ENCODE measurements at regions not wholly inside any gene's neighbourhood (a gene's known extent, or its start where the extent isn't known, plus 50 kb on each side); places are given as distances from the start of the nearest gene placed in this dataset.

DNA sequence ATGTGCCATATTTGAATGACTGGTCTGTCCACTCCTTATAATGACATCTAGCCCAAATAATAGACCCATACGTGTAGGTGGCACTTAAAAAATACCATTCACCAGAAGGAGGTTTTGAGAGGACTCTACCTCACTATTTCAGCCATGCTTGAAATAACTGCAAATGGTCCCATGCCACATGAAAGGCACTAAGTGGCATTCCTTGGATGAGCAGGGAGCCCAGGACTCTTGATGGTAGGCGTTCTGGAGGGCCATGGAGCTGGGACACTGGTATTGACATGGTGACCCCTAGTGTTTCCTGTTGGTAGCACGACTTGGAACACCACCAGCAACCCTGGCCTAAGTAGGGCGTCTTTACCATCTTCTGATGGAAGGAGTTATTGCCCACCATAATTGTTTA lies 148.7 kb upstream of the ZFHX3 start:
- intact Hi-C loops (cut with DNase I) = loop anchor here (10.0 kb wide), 1 partner anchor 362 kb away; no protein-coding TSS in a partner anchor
- peak; percentile 34 to 89 (median 68) for DNase-seq

DNA sequence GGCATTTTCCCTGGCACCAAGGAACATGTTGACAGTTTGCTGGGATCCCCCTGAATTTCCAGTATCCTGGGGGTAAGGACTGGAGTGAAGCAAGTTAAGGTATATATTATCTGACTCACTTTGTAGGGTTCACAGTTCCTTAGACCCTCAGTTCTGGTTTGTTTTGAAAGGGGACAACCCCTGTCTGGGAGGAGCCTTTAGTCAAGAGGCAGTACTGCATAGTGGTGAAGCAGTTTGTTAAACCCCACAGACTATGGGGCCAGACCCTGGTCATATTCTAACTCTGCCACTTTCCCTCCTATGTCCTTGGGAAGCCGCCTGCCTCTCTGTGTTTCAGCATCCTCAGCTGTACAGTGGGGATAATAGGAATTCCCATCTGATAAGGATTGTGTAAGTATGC lies 145.5 kb upstream of the ZFHX3 start:
- no peak for DNase-seq
- intact Hi-C loops (cut with DNase I) = loop anchor here (10.0 kb wide), 1 partner anchor 359 kb away; no protein-coding TSS in a partner anchor

DNA sequence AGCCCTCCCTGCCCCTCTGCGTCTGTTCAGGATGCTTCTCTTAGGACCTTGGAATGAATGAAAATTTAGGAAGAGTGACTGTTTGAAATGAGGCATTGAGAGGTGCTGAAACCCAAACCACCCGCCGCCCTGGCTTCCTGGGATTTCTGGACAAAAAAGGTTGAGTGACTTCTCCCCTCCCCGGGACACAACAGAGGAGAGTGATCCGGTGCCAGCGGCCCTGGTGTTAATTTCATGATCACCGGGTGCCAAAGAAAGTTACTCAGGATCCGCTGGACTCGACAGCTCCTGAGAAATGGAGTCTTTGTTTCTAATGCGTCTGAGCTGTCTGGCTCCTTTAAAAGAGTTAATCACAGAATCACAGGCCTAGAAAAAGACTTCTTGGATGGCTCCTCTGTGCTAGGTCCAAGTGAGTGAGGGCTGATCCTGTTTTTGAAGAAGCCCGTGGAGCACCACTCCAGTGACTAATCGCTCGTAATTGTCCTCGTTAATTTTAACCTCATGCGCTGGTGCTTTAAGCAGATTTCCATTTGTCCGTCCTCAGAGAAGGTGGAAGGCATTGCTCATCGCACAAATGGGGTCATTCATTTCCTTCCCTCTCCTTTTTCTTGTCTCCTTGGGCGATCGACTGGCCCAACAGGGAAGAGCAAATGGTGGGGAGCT lies 144.4 kb upstream of the ZFHX3 start:
- peak in 9 of 42 donors; percentile 11 to 72 (median 34) for DNase-seq
- intact Hi-C loops (cut with DNase I) = loop anchor here (10.0 kb wide), 1 partner anchor 358 kb away; no protein-coding TSS in a partner anchor

DNA sequence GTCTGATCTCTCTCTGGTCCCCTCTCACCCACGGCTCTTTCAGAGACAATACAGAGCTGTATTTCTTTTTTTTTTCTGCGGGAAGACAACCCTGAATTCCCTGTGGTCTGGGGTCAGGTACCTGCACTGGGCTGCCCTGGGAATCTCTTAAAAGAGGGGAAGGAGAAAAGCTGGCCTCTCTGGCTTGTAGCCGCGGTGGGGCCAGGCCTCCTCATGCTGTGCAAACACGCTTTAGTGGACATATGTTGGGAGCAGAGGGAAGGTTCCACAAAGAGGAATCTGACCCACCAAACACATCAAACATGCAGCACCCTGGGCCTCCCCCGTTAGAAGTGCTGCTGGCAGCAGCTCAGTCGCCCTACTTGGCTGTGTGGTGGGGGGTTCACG lies 143.7 kb upstream of the ZFHX3 start:
- intact Hi-C loops (cut with DNase I) = loop anchor here (10.0 kb wide), 1 partner anchor 357 kb away; no protein-coding TSS in a partner anchor
- no peak for DNase-seq

DNA sequence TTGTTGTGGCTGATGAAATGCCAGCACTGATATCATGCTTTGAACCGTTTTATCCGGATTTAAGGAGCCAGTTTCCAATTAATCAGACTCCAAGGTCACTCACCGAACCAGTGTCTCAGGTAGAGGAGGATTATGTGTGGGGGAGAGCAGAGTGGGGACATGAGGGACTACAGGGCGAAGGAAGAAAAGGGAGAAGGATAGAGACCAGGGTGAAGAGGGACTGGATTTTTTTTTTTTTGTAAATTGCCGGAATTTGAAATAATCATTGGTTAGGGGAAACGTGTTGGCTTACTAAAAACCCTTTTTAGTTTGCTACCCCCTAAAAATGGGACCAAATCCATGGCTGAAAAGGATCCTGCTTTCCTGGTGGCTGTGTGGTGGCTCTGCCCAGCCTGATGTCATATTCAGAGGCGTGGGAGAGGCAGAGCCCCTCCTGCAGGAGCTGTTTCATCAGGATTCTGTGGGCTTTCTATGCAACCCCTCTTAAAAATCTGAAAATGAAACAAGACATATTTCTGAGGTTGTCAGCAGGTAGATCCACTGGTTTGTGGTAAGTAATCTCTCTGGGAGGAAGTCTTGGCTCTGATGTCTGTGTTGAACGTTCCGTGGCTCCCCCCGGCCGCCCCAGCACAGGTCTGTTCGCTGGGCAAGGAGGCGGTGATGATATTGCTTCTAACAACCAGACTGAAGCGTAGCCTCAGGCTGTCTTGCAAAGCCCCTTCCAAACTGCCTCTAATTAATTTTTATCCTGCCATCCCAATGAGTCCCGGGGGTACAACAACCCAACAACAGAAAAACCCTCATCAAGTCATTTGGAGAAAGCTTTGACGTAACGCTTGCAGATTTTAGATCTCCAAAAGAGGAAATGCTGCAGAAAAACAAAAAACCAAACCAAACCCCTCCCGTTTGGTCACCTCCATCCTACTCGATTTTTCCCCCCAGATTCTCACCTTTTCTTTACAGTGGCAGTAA lies 143.0 kb upstream of the ZFHX3 start:
- DNase-seq = no peak
- intact Hi-C loops (cut with DNase I) = loop anchor here (10.0 kb wide), 1 partner anchor 356 kb away; no protein-coding TSS in a partner anchor

DNA sequence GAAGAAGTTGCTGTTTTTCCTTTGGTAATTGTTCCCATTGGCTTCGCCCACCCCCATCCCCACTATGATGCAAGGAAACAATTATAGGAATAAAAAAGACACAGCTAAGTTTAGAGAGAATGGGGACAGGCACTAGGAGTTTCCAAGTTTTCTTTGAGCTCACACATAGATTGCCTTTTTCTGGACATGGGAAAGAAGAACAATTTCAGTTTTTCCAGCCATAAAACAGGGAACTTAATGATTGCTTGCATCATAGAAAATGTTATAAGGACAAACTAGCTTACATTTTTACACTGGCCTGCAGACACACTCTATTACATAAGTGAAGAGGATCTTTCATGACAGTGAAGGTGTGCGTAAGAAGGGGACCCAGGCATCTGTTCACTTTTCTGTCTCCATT lies 142.3 kb upstream of the ZFHX3 start:
- intact Hi-C loops (cut with DNase I) = loop anchor here (10.0 kb wide), 1 partner anchor 355 kb away; no protein-coding TSS in a partner anchor
- no peak for DNase-seq

DNA sequence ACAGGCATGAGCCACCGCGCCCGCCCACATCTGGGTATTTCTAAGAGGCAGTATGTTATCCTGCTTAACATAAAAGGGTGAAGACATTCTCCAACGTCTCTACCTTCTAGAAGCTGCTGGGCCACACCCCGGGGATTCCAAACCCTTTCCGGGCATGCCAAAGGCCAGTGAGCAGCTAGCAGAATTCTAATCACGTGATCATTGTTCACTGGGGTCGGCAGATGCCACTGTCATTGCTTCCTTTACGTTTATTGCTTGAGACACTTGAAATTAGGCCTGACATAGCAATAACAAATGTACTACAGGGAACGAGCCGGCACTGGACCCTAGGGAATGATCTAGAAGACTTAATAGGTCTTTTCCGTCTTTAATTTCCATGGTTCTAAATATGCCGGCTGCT lies 141.2 kb upstream of the ZFHX3 start:
- DNase-seq = no peak
- intact Hi-C loops (cut with DNase I) = no loop called here

DNA sequence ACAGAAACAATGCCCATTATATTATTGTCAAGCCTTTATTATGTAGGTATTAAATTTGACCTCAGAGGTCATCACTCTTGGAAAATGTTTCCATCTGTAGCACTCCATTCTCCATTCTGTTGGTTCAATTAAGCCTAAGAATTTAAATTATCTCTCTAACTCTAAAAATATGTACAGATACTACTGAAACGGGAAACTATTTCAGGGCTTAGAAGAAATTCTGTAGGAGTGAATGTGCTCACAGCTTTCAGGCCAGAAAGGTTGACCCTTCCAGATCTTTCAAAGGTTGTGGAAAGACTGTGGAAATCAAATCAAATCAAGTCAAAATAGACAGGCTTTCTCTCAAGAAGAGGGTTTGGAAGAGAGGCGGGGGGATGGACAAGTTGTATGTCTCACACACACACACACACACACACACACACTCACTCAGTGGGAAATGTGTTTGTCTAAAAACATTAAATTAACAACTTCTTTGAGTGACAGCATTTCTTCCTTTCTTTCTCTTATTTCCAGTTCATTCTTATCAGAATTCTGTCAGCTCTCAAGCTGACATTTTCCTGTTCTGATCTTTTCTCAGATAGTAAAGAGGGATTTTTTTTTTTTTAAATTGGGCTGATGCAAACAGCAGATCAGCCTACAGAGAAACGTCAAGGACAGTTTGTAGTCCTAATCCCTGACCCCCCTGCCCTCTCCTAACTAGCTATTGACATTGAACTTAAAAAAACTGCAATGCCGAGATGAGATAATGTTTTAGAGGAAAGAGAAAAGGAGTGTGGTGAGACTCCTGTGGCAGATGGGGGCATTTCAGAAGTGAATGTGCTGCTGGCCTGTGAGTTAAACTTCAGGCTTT lies 139.0 kb upstream of the ZFHX3 start:
- no peak for DNase-seq
- intact Hi-C loops (cut with DNase I) = no loop called here

DNA sequence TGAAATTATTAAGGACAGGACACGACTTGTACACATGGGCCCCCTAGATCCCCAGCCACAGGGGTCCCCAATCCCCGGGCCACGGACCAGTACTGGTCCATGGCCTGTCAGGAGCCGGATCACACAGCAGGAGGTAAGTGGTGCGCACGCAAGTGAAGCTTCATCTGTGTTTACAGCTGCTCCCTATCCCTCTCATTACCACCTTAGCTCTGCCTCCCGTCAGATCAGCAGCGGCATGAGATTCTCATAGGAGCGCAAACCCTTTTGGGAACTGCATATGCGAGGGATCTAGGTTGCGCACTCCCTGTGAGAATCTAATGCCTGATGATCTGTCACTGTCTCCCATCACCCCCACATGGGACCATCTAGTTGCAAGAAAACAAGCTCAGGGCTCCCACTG lies 137.8 kb upstream of the ZFHX3 start:
- intact Hi-C loops (cut with DNase I) = no loop called here
- DNase-seq = no peak

DNA sequence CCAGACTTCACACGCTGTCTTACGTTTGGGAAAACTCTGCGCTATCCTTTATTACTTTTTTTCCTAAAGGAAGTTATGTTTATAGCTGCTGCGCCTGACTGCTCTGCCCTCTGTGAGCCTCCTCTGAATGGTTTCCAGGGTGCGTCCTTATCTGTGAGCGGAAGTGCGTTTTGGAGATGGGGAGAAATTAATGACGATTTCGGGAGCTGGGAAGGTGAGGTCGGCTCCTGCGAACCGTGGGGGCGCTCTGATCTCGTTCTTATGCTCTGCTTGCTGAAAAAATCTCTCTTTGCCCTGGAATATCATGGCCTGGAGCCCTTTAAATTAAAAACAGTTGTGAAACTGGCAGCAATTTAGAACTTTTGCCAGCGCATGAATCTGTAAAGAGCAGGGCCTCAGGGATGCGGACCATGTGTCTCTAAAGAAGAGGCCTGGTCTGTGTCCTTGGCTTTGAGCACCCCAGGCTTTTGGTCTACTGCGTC lies 135.7 kb upstream of the ZFHX3 start:
- intact Hi-C loops (cut with DNase I) = no loop called here
- DNase-seq = no peak

DNA sequence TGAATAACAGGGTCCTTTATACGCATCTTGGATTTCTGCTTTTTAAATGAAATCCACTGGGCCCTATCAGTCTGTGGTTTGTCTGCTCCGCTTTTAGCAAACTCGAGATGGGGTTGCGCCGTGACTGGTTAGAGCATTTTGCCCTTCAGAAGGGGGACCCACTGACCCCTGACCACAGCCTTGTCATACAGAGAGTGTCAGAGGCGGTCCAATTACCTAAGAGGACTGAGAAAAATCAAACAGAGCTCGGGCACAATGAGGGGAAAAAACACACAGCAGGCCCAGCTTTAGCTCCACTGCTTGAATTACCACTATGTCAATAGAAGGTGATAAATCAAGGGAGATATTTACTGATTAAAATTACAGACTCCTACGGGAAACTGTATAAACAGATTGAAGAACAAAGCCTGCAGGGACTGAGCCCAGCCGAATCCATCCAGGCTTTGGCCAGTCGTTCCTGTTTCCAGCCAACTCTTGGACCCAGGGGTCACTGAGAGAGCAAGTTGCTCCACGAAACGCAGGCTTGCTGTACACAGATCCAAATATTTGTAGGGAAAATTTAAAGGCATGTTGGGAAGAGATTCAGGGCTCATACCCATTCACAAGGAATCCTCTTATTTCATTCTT lies 131.9 kb upstream of the ZFHX3 start:
- intact Hi-C loops (cut with DNase I) = no loop called here
- no peak for DNase-seq

DNA sequence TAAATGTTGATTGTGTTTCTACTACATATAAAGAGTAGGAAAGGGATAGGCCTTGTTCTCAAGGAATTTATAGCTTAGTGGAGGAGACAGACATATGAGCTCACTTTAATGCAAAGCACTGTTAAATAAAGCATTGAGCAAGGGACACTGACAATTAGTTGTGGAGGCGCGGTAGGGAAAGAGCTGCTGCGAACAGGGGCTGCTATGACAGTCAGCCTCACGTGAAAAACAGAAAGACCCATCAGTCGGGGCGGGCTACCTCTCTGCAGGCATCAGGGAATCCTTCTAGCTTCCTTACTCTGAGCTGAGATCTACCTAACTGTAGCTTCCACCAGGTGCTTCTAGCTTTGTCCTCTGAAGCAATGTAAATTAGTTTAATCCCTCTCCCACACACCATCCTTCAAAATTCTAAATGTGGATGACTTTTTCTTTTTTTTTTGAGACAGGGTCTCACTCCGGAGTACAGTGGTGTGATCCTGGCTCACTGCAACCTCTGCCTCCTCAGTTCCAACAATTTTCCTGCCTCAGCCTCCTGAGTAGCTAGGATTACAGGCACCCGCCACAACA lies 129.9 kb upstream of the ZFHX3 start:
- intact Hi-C loops (cut with DNase I) = no loop called here
- no peak for DNase-seq

DNA sequence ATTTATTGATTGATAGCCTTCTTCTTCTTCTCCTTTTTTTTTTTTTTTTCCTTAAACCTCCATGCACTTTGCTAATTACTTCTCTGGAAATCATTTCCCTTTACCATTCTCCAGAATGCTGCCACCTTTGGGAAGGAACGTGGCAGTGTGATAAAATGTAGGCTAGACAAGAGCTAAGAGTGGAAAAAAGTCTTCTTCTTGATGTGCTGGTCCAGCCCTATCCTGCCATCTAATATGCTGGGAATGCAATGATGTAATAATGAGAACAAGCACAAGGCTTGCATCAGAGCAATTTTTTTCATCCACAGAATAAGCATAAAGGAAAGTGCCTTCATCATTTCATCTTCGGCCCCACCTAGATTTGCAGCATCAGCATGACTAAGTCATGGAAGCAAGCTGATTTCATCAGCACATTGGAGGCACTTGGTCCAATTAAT lies 128.7 kb upstream of the ZFHX3 start:
- intact Hi-C loops (cut with DNase I) = no loop called here
- no peak for DNase-seq

DNA sequence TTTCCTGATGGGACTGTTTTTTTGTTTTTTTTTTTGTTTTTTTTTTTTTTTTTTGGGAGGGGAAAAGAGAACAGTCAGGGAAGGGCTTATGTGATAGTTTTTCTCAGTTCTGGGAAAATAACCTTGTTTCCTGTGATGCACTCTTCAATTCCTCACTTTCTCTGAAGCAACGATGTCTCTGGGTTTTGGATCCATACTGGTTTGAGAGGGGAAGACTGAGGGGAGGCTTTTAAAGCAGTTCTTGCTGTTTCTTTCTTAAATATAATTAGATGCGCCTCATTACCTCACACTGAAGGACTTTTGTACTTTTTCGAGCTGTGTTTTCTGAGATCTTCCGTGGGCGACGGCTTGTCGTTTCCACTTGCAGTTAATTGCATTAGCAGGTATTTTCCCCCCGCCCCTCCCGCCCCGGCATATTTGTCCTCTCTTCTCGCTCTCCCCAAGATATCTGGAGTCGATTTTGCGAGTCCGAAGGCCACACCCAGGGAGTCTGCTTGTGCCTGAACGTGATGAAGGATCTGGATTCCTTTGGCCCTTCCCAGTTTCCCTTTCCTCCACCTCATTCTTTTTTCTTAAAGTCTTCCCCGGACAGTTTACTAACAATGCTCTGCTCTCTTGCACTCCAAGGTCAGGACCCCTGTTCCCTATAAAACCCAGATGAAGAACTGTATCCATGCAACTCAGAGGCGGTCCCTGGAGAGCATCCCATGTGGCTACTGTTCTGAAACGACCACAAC lies 125.2 kb upstream of the ZFHX3 start:
- intact Hi-C loops (cut with DNase I) = no loop called here
- DNase-seq = no peak

DNA sequence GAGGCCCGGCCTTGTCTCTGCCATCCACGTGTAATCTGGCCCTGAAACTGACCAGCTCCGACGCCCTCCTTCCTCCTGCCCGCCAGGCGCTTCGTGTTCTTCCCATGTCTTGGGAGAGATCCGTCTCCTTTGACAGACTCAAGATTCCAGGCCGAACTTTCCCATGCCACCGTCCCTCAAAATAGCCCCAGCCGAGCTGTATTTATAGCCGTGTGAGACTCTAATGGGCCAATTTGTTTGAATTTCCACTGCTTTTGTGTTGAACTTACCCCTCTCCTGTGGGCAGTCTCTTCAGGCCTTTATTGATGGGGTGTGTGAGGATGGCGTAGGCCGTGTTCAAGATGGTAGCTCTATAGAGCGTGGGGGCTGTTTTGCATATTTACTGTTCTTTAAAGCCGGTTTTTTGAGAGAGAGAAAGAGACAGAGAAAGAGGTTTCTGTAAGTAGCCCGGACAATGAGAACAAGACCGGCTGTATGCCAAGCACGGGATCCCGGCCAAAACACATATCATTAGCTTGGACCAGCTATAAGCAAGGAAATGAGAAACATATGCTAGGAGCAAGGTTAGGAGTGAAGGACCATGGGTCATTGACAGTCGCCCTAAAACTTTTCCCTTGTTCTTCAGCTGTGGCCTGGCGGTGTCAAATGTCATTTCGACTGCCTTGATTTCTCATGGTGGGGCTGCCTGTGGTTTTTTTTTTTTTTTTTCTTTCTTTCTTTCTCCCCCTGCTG lies 124.5 kb upstream of the ZFHX3 start:
- DNase-seq = peak in 25 of 42 donors; percentile 18 to 76 (median 41)
- intact Hi-C loops (cut with DNase I) = no loop called here

DNA sequence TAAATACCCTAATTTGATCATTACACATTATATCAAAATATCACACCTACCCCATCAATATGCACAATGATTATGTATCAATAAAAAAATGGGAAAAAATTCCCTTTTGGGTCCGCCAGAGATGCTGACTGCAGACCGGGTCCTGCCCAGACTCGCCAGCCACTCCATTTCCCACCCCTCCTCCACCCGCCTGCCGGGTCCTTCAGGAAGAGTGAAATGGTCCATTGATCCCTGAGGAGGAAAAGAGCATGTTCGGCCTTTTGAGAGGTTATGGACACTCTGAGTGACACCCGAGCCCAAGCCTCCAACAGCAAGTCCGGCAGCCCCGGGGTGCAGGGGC lies 123.9 kb upstream of the ZFHX3 start:
- intact Hi-C loops (cut with DNase I) = no loop called here
- no peak for DNase-seq

DNA sequence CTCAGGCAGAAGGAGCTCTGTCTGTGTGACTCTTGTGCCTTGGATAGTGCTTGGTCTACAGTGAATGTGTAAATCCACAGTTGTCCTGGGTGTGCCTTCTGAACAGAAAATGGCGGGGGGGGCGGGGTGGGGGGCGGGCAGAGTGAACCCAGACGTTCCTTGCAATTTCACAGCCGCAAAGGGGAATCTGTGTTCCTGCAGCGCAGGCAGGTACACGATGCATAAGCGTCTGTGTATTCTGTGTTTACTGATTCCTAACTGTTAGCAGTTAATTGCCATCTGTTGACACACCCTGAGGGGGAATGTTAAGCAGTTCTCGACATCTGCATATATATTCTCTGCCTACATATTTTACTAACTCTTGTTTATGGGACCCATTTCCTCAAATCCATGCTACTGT lies 123.5 kb upstream of the ZFHX3 start:
- intact Hi-C loops (cut with DNase I) = no loop called here
- DNase-seq = no peak
